WTC11 (cell line): ENCODE measurements at regions not wholly inside any gene's neighbourhood (a gene's known extent, or its start where the extent isn't known, plus 50 kb on each side); places are given as distances from the start of the nearest gene placed in this dataset.

ENCODE experiments used
- ATAC-seq: fragments of 200-7000 bp; cut with Tn5 transposase; 2 replicates; pipeline ENCODE4 v1.10.0; 2021; ENCODE audit warnings: mild to moderate bottlenecking, moderate library complexity
- CTCF ChIA-PET: fragments of 300-600 bp; sonication (Branson Sonifier 250); formaldehyde crosslinking; loops from one replicate; lab custom pipeline; 2021; ENCODE audit warnings: antibody characterized with exemption; lab: Charles Lee
- POLR2A ChIA-PET: fragments of 350-600 bp; sonication (Branson Sonifier 250); formaldehyde crosslinking; loops from one replicate; lab custom pipeline; 2021; ENCODE audit warnings: antibody characterized with exemption; lab: Charles Lee
- DNase-seq: peaks from one replicate; pipeline ENCODE4 v3.0.0; 2021; ENCODE audit warnings: low spot score
- H3K27ac Mint-ChIP-seq: 2 replicates; pipeline ENCODE4 v1.8.0; 2021; ENCODE audit warnings: mixed read lengths
- H3K27me3 Mint-ChIP-seq: 2 replicates; pipeline ENCODE4 v1.8.0; 2021; ENCODE audit warnings: low read depth, mild to moderate bottlenecking, moderate library complexity, mixed read lengths
- H3K36me3 Mint-ChIP-seq: 2 replicates; pipeline ENCODE4 v1.8.0; 2021; ENCODE audit warnings: mixed read lengths
- H3K4me1 Mint-ChIP-seq: 2 replicates; pipeline ENCODE4 v1.8.0; 2022; ENCODE audit warnings: mixed read lengths
- H3K4me3 Mint-ChIP-seq: 2 replicates; pipeline ENCODE4 v1.8.0; 2021; ENCODE audit warnings: mild to moderate bottlenecking, moderate library complexity, mixed read lengths
- H3K9me3 Mint-ChIP-seq: 2 replicates; pipeline ENCODE4 v1.8.0; 2021; ENCODE audit warnings: mixed read lengths
- CBFB ChIP-seq: sonication (generic); formaldehyde crosslinking; IDR thresholded peaks from 2 replicates; pipeline ENCODE4 v1.8.1; 2022; ENCODE audit warnings: mild to moderate bottlenecking, low read depth, missing genetic modification reagents
- CDX4 ChIP-seq: fragments of 250-450 bp; sonication (Bioruptor Pico); IDR thresholded peaks from 2 replicates; pipeline ENCODE4 v1.9.0; 2021; ENCODE audit warnings: moderate library complexity, mild to moderate bottlenecking, inconsistent platforms, borderline replicate concordance
- E2F4 ChIP-seq: sonication (generic); formaldehyde crosslinking; IDR thresholded peaks from 2 replicates; pipeline ENCODE4 v1.8.1; 2022; ENCODE audit warnings: low read depth, mild to moderate bottlenecking, moderate library complexity, missing genetic modification reagents, borderline replicate concordance
- FOXJ3 ChIP-seq: sonication (generic); formaldehyde crosslinking; IDR thresholded peaks from 2 replicates; pipeline ENCODE4 v1.9.0; 2021; ENCODE audit warnings: missing genetic modification reagents, mild to moderate bottlenecking, borderline replicate concordance
- FOXP1 ChIP-seq: sonication (generic); formaldehyde crosslinking; IDR thresholded peaks from 2 replicates; pipeline ENCODE4 v1.8.0; 2022; ENCODE audit warnings: missing genetic modification reagents, mild to moderate bottlenecking, moderate library complexity, borderline replicate concordance
- GABPB1 ChIP-seq: sonication (generic); formaldehyde crosslinking; IDR thresholded peaks from 2 replicates; pipeline ENCODE4 v1.8.1; 2023; ENCODE audit warnings: mild to moderate bottlenecking, missing genetic modification reagents
- IRF1 ChIP-seq: sonication (generic); formaldehyde crosslinking; IDR thresholded peaks from 2 replicates; pipeline ENCODE4 v1.8.0; 2023; ENCODE audit warnings: missing genetic modification reagents
- IRF2 ChIP-seq: sonication (generic); formaldehyde crosslinking; IDR thresholded peaks from 2 replicates; pipeline ENCODE4 v1.8.0; 2022; ENCODE audit warnings: low read depth, missing genetic modification reagents, borderline replicate concordance
- NFE2L1 ChIP-seq: sonication (generic); formaldehyde crosslinking; IDR thresholded peaks from 2 replicates; pipeline ENCODE4 v1.8.1; 2023; ENCODE audit warnings: missing genetic modification reagents
- NR1H2 ChIP-seq: sonication (generic); formaldehyde crosslinking; IDR thresholded peaks from 2 replicates; pipeline ENCODE4 v1.9.0; 2021; ENCODE audit warnings: mild to moderate bottlenecking, moderate library complexity, missing genetic modification reagents
- PREB ChIP-seq: sonication (generic); formaldehyde crosslinking; IDR thresholded peaks from 2 replicates; pipeline ENCODE4 v1.8.1; 2022; ENCODE audit warnings: mild to moderate bottlenecking, missing genetic modification reagents, moderate library complexity, borderline replicate concordance
- RORB ChIP-seq: fragments of 250-450 bp; sonication (Bioruptor Pico); IDR thresholded peaks from 2 replicates; pipeline ENCODE4 v1.9.0; 2021; ENCODE audit warnings: mild to moderate bottlenecking
- SMAD3 ChIP-seq: sonication (generic); formaldehyde crosslinking; IDR thresholded peaks from 2 replicates; pipeline ENCODE4 v1.8.0; 2022; ENCODE audit warnings: missing genetic modification reagents, mild to moderate bottlenecking, borderline replicate concordance
- TCF7 ChIP-seq: sonication (generic); formaldehyde crosslinking; IDR thresholded peaks from 2 replicates; pipeline ENCODE4 v1.8.0; 2022; ENCODE audit warnings: mild to moderate bottlenecking, low read depth, missing genetic modification reagents, moderate library complexity
- ZBTB43 ChIP-seq: sonication (generic); formaldehyde crosslinking; IDR thresholded peaks from 2 replicates; pipeline ENCODE4 v1.8.1; 2023; ENCODE audit warnings: mild to moderate bottlenecking, missing genetic modification reagents
- ZNF281 ChIP-seq: sonication (generic); formaldehyde crosslinking; IDR thresholded peaks from 2 replicates; pipeline ENCODE4 v1.8.0; 2023; ENCODE audit warnings: mild to moderate bottlenecking, missing genetic modification reagents
- ZNF317 ChIP-seq: sonication (generic); formaldehyde crosslinking; IDR thresholded peaks from 2 replicates; pipeline ENCODE4 v1.8.1; 2023; ENCODE audit warnings: low read depth, mild to moderate bottlenecking, moderate library complexity, missing genetic modification reagents, borderline replicate concordance
- ZNF416 ChIP-seq: fragments of 250-450 bp; sonication (Bioruptor Pico); IDR thresholded peaks from 2 replicates; pipeline ENCODE4 v1.9.0; 2021; ENCODE audit warnings: mild to moderate bottlenecking, inconsistent platforms
- ZNF423 ChIP-seq: fragments of 250-450 bp; sonication (Bioruptor Pico); IDR thresholded peaks from 2 replicates; pipeline ENCODE4 v2.1.2; 2022; ENCODE audit warnings: mild to moderate bottlenecking, moderate library complexity
- ZNF512 ChIP-seq: sonication (generic); formaldehyde crosslinking; IDR thresholded peaks from 2 replicates; pipeline ENCODE4 v1.8.1; 2022; ENCODE audit warnings: missing genetic modification reagents, borderline replicate concordance
- ZNF671 ChIP-seq: fragments of 250-450 bp; sonication (Bioruptor Pico); IDR thresholded peaks from 2 replicates; pipeline ENCODE4 v1.8.0; 2021; ENCODE audit warnings: mild to moderate bottlenecking

- H3K4me3 Mint-ChIP-seq = no peak overlapping the region
- no peak for ATAC-seq
- no peak for DNase-seq
- CTCF ChIA-PET = no interaction called here
- peaks cover 8% of the 10 kb centered on the region; the same call in 1 of the 2 replicates for H3K9me3 Mint-ChIP-seq
- no peaks in the 10 kb centered on the region for H3K36me3 Mint-ChIP-seq
- H3K27me3 Mint-ChIP-seq = peaks cover 2% of the 10 kb centered on the region; the same call in 1 of the 2 replicates
- peaks cover 11% of the 10 kb centered on the region for H3K4me1 Mint-ChIP-seq
- H3K27ac Mint-ChIP-seq = no peak overlapping the region
- POLR2A ChIA-PET = no interaction called here
- TF ChIP-seq ZNF281 (CRISPR knock-in tag) (no peak), IRF1 (CRISPR knock-in tag) (no peak), SMAD3 (no peak), CDX4 (CRISPR knock-in tag) (no peak), IRF2 (CRISPR knock-in tag) (no peak), FOXP1 (CRISPR knock-in tag) (no peak), ZNF512 (CRISPR knock-in tag) (no peak), NFE2L1 (CRISPR knock-in tag) (no peak), CBFB (no peak), E2F4 (CRISPR knock-in tag) (no peak), ZNF416 (CRISPR knock-in tag) (no peak), TCF7 (CRISPR knock-in tag) (no peak), ZBTB43 (CRISPR knock-in tag) (no peak), RORB (CRISPR knock-in tag) (no peak), ZNF671 (CRISPR knock-in tag) (no peak), ZNF317 (CRISPR knock-in tag) (no peak), GABPB1 (no peak)
Measured at GRCh38 chr3:72181251-72181650, 396.3 kb upstream of the PROK2 start.

- TF ChIP-seq SMAD3 (no peak), ZNF423 (CRISPR knock-in tag) (no peak), FOXJ3 (CRISPR knock-in tag) (no peak), NR1H2 (no peak), PREB (CRISPR knock-in tag) (no peak)
- H3K4me3 Mint-ChIP-seq = no peak overlapping the region
- DNase-seq (no peak), ATAC-seq (no peak)
- peaks cover 11% of the 10 kb centered on the region for H3K9me3 Mint-ChIP-seq
- ChIA-PET CTCF (no interaction called here), POLR2A (no interaction called here)
- H3K36me3 Mint-ChIP-seq = no peaks in the 10 kb centered on the region
- H3K4me1 Mint-ChIP-seq = peaks cover 11% of the 10 kb centered on the region
- H3K27ac Mint-ChIP-seq = no peak overlapping the region
- peaks cover 2% of the 10 kb centered on the region; the same call in 1 of the 2 replicates for H3K27me3 Mint-ChIP-seq
Measured at GRCh38 chr3:72180405-72180804, 395.5 kb upstream of the PROK2 start.
